GM19468 (cell line): ENCODE measurements at regions not wholly inside any gene's neighbourhood (a gene's known extent, or its start where the extent isn't known, plus 50 kb on each side); places are given as distances from the start of the nearest gene placed in this dataset.
"Not testable (repeated sequence)": the region's sequence is repeated elsewhere in the genome, so short reads cannot be mapped to it uniquely, and the experiment has no call there.

Experiments
- ATAC-seq: cut with Tn5 transposase; IDR thresholded peaks from one replicate; pipeline ENCODE4 v1.9.1; 2021; ENCODE audit warnings: mild to moderate bottlenecking, moderate library complexity, moderate number of reproducible peaks; ENCODE audit not compliant: unreplicated experiment; ENCODE audit errors: extremely low read depth

GRCh38 chr6:23650676-23651075, 475.3 kb upstream of the NRSN1 start:
- ATAC-seq = no peak

- no peak for ATAC-seq
Measured at GRCh38 chr6:23654745-23655144, 471.3 kb upstream of the NRSN1 start.

- ATAC-seq = no peak
Measured at GRCh38 chr6:23655525-23655924, 470.5 kb upstream of the NRSN1 start.

- ATAC-seq = no peak
Measured at GRCh38 chr6:23656255-23657194, 469.5 kb upstream of the NRSN1 start.

GRCh38 chr6:23659125-23659524, 466.9 kb upstream of the NRSN1 start:
- no peak for ATAC-seq

- no peak for ATAC-seq
Measured at GRCh38 chr6:23661549-23661948, 464.5 kb upstream of the NRSN1 start.

- ATAC-seq = no peak
Measured at GRCh38 chr6:23663096-23663495, 462.9 kb upstream of the NRSN1 start.

GRCh38 chr6:23663652-23664051, 462.4 kb upstream of the NRSN1 start:
- no peak for ATAC-seq

- not testable (repeated sequence) for ATAC-seq
Measured at GRCh38 chr6:23665911-23666310, 460.1 kb upstream of the NRSN1 start.

GRCh38 chr6:23672737-23673136, 453.3 kb upstream of the NRSN1 start:
- no peak for ATAC-seq

- ATAC-seq = no peak
Measured at GRCh38 chr6:23678626-23679025, 447.4 kb upstream of the NRSN1 start.

GRCh38 chr6:23681743-23682142, 444.3 kb upstream of the NRSN1 start:
- no peak for ATAC-seq

GRCh38 chr6:23688650-23689049, 437.4 kb upstream of the NRSN1 start:
- no peak for ATAC-seq

GRCh38 chr6:23690453-23691049, 435.5 kb upstream of the NRSN1 start:
- ATAC-seq = no peak

- ATAC-seq = no peak
Measured at GRCh38 chr6:23692184-23692583, 433.8 kb upstream of the NRSN1 start.

GRCh38 chr6:23696992-23697391, 429.0 kb upstream of the NRSN1 start:
- no peak for ATAC-seq

- ATAC-seq = no peak
Measured at GRCh38 chr6:23704479-23705052, 421.4 kb upstream of the NRSN1 start.

GRCh38 chr6:23705697-23706096, 420.3 kb upstream of the NRSN1 start:
- ATAC-seq = no peak

- ATAC-seq = no peak
Measured at GRCh38 chr6:23712756-23713155, 413.3 kb upstream of the NRSN1 start.

GRCh38 chr6:23713211-23713610, 412.8 kb upstream of the NRSN1 start:
- ATAC-seq = peak; percentile 98

GRCh38 chr6:23728707-23729106, 397.3 kb upstream of the NRSN1 start:
- ATAC-seq = no peak
